Testis (tissue), 2 donors: ENCODE measurements at regions not wholly inside any gene's neighbourhood (a gene's known extent, or its start where the extent isn't known, plus 50 kb on each side); places are given as distances from the start of the nearest gene placed in this dataset.

Source experiments
- POLR2A ChIP-seq: fragments of 450-650 bp; IDR thresholded peaks from one replicate; pipeline ENCODE4 v1.6.1; 2017; ENCODE audit warnings: antibody characterized with exemption, mild to moderate bottlenecking, moderate library complexity
- TF ChIP-seq, protein P1 (sequence below), 3 experiments: fragments of 450-650 bp in 2 of 3; fragments of 200-600 bp in 1 of 3; sonication (generic) in 1 of 3; IDR thresholded peaks; one replicate each; pipeline ENCODE4 v1.5.1; 2016 to 2019; ENCODE audit warnings: antibody characterized with exemption in 3 of 3, mild to moderate bottlenecking in 2 of 3, moderate library complexity in 1 of 3

DNA sequence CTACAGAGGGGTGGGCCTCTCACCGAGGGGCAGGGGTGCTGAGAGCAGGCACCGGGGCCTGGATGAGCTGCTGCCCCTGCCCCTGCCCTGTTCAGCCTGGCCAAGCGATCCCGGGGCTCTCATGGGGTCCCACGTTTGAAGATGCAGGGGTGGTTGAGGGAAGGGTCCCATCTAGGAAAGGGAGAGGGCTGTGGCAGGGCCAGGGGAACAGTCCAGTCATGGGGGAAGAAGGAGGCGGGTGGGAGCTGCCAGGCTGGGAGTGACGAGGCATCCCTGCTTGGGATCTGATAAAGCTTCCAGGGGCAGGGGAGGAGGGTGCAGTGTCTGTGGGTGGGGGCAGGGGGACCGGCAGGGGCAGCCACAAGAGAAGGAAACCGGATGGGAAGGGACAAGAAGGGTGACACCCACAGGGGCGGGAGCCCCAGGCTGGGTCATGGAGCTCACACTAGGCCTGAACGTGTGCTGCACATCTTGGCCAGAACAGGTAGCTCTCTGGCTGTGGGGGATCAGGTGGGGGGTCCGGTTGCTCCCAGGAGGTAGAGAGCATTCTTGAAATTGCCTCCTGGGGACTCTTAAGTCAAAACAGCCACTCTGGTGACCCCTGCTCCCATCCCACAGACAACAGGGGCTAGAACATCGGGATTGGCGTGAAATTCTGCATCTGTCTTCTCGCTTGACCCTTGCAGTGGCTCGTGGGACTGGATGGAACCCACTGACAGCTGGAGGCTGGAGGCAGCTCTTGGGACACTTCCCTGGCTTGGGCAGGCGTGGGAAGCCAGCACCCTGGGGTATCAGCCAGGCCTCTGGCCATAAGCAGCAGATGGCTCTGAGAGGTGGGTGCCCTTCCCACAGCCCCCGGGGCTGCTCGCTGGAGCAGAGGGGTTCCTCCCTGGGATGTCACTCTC is 58.0 kb upstream of the GATA5 start:
- no peak for TF ChIP-seq POLR2A
- TF ChIP-seq, protein P1, sequence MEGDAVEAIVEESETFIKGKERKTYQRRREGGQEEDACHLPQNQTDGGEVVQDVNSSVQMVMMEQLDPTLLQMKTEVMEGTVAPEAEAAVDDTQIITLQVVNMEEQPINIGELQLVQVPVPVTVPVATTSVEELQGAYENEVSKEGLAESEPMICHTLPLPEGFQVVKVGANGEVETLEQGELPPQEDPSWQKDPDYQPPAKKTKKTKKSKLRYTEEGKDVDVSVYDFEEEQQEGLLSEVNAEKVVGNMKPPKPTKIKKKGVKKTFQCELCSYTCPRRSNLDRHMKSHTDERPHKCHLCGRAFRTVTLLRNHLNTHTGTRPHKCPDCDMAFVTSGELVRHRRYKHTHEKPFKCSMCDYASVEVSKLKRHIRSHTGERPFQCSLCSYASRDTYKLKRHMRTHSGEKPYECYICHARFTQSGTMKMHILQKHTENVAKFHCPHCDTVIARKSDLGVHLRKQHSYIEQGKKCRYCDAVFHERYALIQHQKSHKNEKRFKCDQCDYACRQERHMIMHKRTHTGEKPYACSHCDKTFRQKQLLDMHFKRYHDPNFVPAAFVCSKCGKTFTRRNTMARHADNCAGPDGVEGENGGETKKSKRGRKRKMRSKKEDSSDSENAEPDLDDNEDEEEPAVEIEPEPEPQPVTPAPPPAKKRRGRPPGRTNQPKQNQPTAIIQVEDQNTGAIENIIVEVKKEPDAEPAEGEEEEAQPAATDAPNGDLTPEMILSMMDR (IDR thresholded peaks at IDR 0.05) = no peak
